H1 (cell line): ENCODE measurements at regions not wholly inside any gene's neighbourhood (a gene's known extent, or its start where the extent isn't known, plus 50 kb on each side); places are given as distances from the start of the nearest gene placed in this dataset.

Source experiments
- CTCF ChIA-PET: fragments of 300-600 bp; sonication (Branson Sonifier 250); formaldehyde crosslinking; loops from one replicate; lab custom pipeline; 2021; ENCODE audit not compliant: partially characterized antibody; lab: Charles Lee
- POLR2A ChIA-PET: fragments of 300-600 bp; sonication (Branson Sonifier 250); formaldehyde crosslinking; loops from one replicate; lab custom pipeline; 2021; ENCODE audit warnings: inconsistent platforms; ENCODE audit not compliant: partially characterized antibody; lab: Charles Lee
- DNase-seq, 2 experiments: peaks; one replicate each; pipeline versions ENCODE4 v3.0.0 to v3.0.0-alpha.2; 2010 to 2022; ENCODE audit warnings: low spot score in 2 of 2, low read depth in 1 of 2, mixed read lengths in 1 of 2
- FAIRE-seq: peaks from 2 replicates; lab custom pipeline; 2011; peaks lifted over from hg19 to GRCh38; lab: Jason Lieb, UNC
- H2AFZ ChIP-seq: 2 replicates; pipeline ENCODE4 v1.8.1; 2012; ENCODE audit warnings: low read length, inconsistent platforms
- H2AK5ac ChIP-seq: 2 replicates; pipeline ENCODE4 v1.6.1; 2013; ENCODE audit warnings: low read depth, low read length
- H2BK120ac ChIP-seq: replicated peaks from 2 replicates; pipeline ENCODE3; 2013; ENCODE audit warnings: low read depth, low read length, inconsistent platforms
- H2BK12ac ChIP-seq: 2 replicates; pipeline ENCODE4 v1.6.1; 2013; ENCODE audit warnings: low read depth, low read length
- H2BK15ac ChIP-seq: 2 replicates; pipeline ENCODE4 v1.6.1; 2013; ENCODE audit warnings: low read length
- H2BK20ac ChIP-seq: 2 replicates; pipeline ENCODE4 v1.6.1; 2013; ENCODE audit warnings: low read length
- H2BK5ac ChIP-seq: 2 replicates; pipeline ENCODE4 v1.6.1; 2013; ENCODE audit warnings: low read depth, low read length
- H3K14ac ChIP-seq: 2 replicates; pipeline ENCODE4 v1.6.1; 2013; ENCODE audit warnings: inconsistent platforms; ENCODE audit not compliant: insufficient read length
- H3K18ac ChIP-seq: 2 replicates; pipeline ENCODE4 v1.6.1; 2013; ENCODE audit warnings: low read length; ENCODE audit errors: extremely low read depth
- H3K23ac ChIP-seq: 2 replicates; pipeline ENCODE4 v1.6.1; 2013; ENCODE audit warnings: inconsistent platforms; ENCODE audit not compliant: insufficient read length
- H3K23me2 ChIP-seq: 2 replicates; pipeline ENCODE4 v1.6.1; 2013; ENCODE audit warnings: low read depth, low read length
- H3K27ac ChIP-seq: 2 replicates; pipeline ENCODE4 v1.6.1; 2011; ENCODE audit warnings: low read depth, low read length, inconsistent platforms
- H3K27me3 ChIP-seq, 4 experiments: replicated peaks in 1 of 4; 1 replicate in 1 of 4; 2 replicates in 3 of 4; pipeline versions ENCODE4 v1.6.1 to v1.8.1; 2011 to 2013; ENCODE audit warnings: low read length in 3 of 4, mild to moderate bottlenecking in 3 of 4, inconsistent platforms in 2 of 4, mixed read lengths in 2 of 4, moderate library complexity in 1 of 4; ENCODE audit not compliant: control insufficient read depth in 3 of 4, insufficient read depth in 3 of 4; ENCODE audit errors: extremely low read depth in 1 of 4
- H3K36me3 ChIP-seq, 4 experiments: 2 replicates each; pipeline versions ENCODE4 v1.6.1 to v1.8.1; 2011 to 2013; ENCODE audit warnings: mild to moderate bottlenecking in 4 of 4, low read length in 3 of 4, moderate library complexity in 2 of 4, control low read depth in 1 of 4, inconsistent platforms in 1 of 4; ENCODE audit not compliant: insufficient read depth in 4 of 4, control insufficient read depth in 2 of 4
- H3K4ac ChIP-seq: replicated peaks from 2 replicates; pipeline ENCODE3; 2013; ENCODE audit warnings: low read length, low read depth, mixed read lengths, inconsistent platforms; ENCODE audit not compliant: insufficient read length
- H3K4me1 ChIP-seq, 4 experiments: replicated peaks in 1 of 4; 1 replicate in 1 of 4; 2 replicates in 3 of 4; pipeline versions ENCODE4 v1.6.1 to v1.8.1; 2011 to 2013; ENCODE audit warnings: low read length in 3 of 4, inconsistent platforms in 2 of 4, mixed read lengths in 1 of 4; ENCODE audit not compliant: insufficient read depth in 4 of 4, control insufficient read depth in 3 of 4
- H3K4me2 ChIP-seq, 2 experiments: 2 replicates each; pipeline versions ENCODE4 v1.6.1 to v1.8.1; 2011 to 2013; ENCODE audit warnings: low read depth in 2 of 2, low read length in 2 of 2, control low read depth in 1 of 2, inconsistent platforms in 1 of 2, mild to moderate bottlenecking in 1 of 2; ENCODE audit not compliant: insufficient read depth in 1 of 2
- H3K4me3 ChIP-seq, 4 experiments: fragments of 200-600, 300-600 bp in 1 of 4; sonication (generic), shearing (Covaris generic), sonication (Bioruptor Twin) in 1 of 4; 2 replicates each; pipeline versions ENCODE4 v1.5.1 to v1.8.1; 2011 to 2016; ENCODE audit warnings: low read length in 4 of 4, low read depth in 3 of 4, control low read depth in 2 of 4, inconsistent platforms in 2 of 4, mild to moderate bottlenecking in 2 of 4, mixed read lengths in 1 of 4, moderate library complexity in 1 of 4; ENCODE audit not compliant: insufficient read depth in 2 of 4; ENCODE audit errors: extremely low read depth in 1 of 4
- H3K56ac ChIP-seq: replicated peaks from 2 replicates; pipeline ENCODE3; 2013; ENCODE audit warnings: low read depth, mild to moderate bottlenecking, mixed read lengths, low read length, inconsistent platforms; ENCODE audit not compliant: insufficient read length
- H3K79me1 ChIP-seq: 2 replicates; pipeline ENCODE4 v1.6.1; 2013; ENCODE audit warnings: low read depth, low read length, control low read depth
- H3K79me2 ChIP-seq, 2 experiments: 2 replicates each; pipeline versions ENCODE4 v1.6.1 to v1.8.1; 2012 to 2013; ENCODE audit warnings: low read length in 2 of 2, mild to moderate bottlenecking in 2 of 2, inconsistent platforms in 1 of 2; ENCODE audit not compliant: insufficient read depth in 2 of 2, control insufficient read depth in 1 of 2
- H3K9ac ChIP-seq, 4 experiments: replicated peaks in 1 of 4; 1 replicate in 1 of 4; 2 replicates in 3 of 4; pipeline versions ENCODE4 v1.6.1 to v1.8.1; 2011 to 2013; ENCODE audit warnings: low read depth in 3 of 4, low read length in 3 of 4, control low read depth in 2 of 4, mild to moderate bottlenecking in 2 of 4, moderate library complexity in 2 of 4, inconsistent platforms in 1 of 4; ENCODE audit errors: extremely low read depth in 1 of 4
- H3K9me3 ChIP-seq, 2 experiments: 2 replicates each; pipeline versions ENCODE4 v1.6.1 to v1.8.1; 2012 to 2013; ENCODE audit warnings: mild to moderate bottlenecking in 2 of 2, moderate library complexity in 2 of 2, control low read depth in 1 of 2, inconsistent platforms in 1 of 2, low read depth in 1 of 2, low read length in 1 of 2, mixed read lengths in 1 of 2; ENCODE audit not compliant: insufficient read depth in 2 of 2
- H4K20me1 ChIP-seq, 2 experiments: replicated peaks in 1 of 2; 2 replicates each; pipeline versions ENCODE3 to v1.8.1; 2011 to 2013; ENCODE audit warnings: inconsistent platforms in 2 of 2, low read length in 2 of 2, mild to moderate bottlenecking in 1 of 2; ENCODE audit not compliant: insufficient read depth in 2 of 2, control insufficient read depth in 1 of 2
- H4K5ac ChIP-seq: 2 replicates; pipeline ENCODE4 v1.6.1; 2013; ENCODE audit warnings: low read length, low read depth, mixed read lengths, inconsistent platforms; ENCODE audit not compliant: insufficient read length
- H4K8ac ChIP-seq: 2 replicates; pipeline ENCODE4 v1.8.0; 2013; ENCODE audit warnings: mild to moderate bottlenecking, moderate library complexity, low read length, inconsistent platforms; ENCODE audit not compliant: insufficient read depth; ENCODE audit errors: extremely low read depth
- H4K91ac ChIP-seq: replicated peaks from 2 replicates; pipeline ENCODE3; 2013; ENCODE audit warnings: low read length, mixed read lengths, inconsistent platforms; ENCODE audit not compliant: insufficient read length
- CBX8 ChIP-seq: fragments of 300-800, 300-1000 bp; sonication (generic); IDR thresholded peaks from 2 replicates; pipeline ENCODE4 v1.7.1; 2016; ENCODE audit warnings: low read depth, low read length, borderline replicate concordance
- EGR1 ChIP-seq: IDR thresholded peaks from 2 replicates; pipeline ENCODE4 v1.6.1; 2011; ENCODE audit warnings: low read depth, low read length, borderline replicate concordance
- JUND ChIP-seq: IDR thresholded peaks from 2 replicates; pipeline ENCODE4 v1.6.1; 2011; ENCODE audit warnings: mild to moderate bottlenecking, improper control_type of control experiment, low read length
- MAX ChIP-seq: IDR thresholded peaks from 2 replicates; pipeline ENCODE4 v1.6.1; 2012; ENCODE audit warnings: inconsistent platforms
- RFX5 ChIP-seq: IDR thresholded peaks from 2 replicates; pipeline ENCODE4 v1.6.1; 2011; ENCODE audit warnings: low read depth, low read length, improper control_type of control experiment, borderline replicate concordance
- SIX5 ChIP-seq: IDR thresholded peaks from 2 replicates; pipeline ENCODE4 v1.6.1; 2011; ENCODE audit warnings: mild to moderate bottlenecking, low read depth, low read length
- ZNF274 ChIP-seq: IDR thresholded peaks from 2 replicates; pipeline ENCODE4 v1.7.0; 2012; ENCODE audit warnings: low read length, borderline replicate concordance; ENCODE audit errors: extremely low read depth
- WGBS, 2 experiments: shearing (Covaris generic) in 1 of 2; methylation state at CpG; one replicate each; pipeline versions ENCODE4 v1.1.6 to v1.1.7; 2013 to 2015; ENCODE audit warnings: low lambda C conversion rate in 2 of 2, mixed read lengths in 2 of 2, inconsistent platforms in 1 of 2, low coverage in 1 of 2, missing lambda C conversion rate in 1 of 2; ENCODE audit not compliant: insufficient replicate concordance in 2 of 2, insufficient coverage in 1 of 2, insufficient read length in 1 of 2; ENCODE audit errors: extremely low coverage in 1 of 2, missing lambda C conversion rate in 1 of 2; 5-methylcytosine and 5-hydroxymethylcytosine counted together

GRCh38 chr3:33926998-33927605, 128.7 kb downstream of the PDCD6IP start:
- Histone ChIP-seq H4K20me1 (no peaks in the 10 kb centered on the region), H2BK5ac (no peak overlapping the region), H2BK120ac (no peak overlapping the region), H3K4me2 (no peak overlapping the region), H4K5ac (no peak overlapping the region), H3K79me1 (no peaks in the 10 kb centered on the region), H3K27me3 (no peaks in the 10 kb centered on the region), H2AFZ (0 out of 2 replicates have a peak overlapping the region, but pooled peaks have one; percentile 12), H2BK12ac (no peak overlapping the region), H2BK20ac (no peak overlapping the region), H3K14ac (no peak overlapping the region), H3K9ac (no peak overlapping the region), H3K9me3 (no peaks in the 10 kb centered on the region), H4K8ac (no peak overlapping the region), H3K23ac (no peak overlapping the region), H3K4me3 (no peak overlapping the region), H3K4me1 (no peaks in the 10 kb centered on the region), H4K91ac (no peak overlapping the region), H2BK15ac (no peak overlapping the region), H3K79me2 (no peaks in the 10 kb centered on the region), H3K27ac (no peak overlapping the region), H3K4ac (no peak overlapping the region), H3K56ac (no peak overlapping the region), H3K23me2 (no peaks in the 10 kb centered on the region), H3K36me3 (no peaks in the 10 kb centered on the region), H2AK5ac (no peak overlapping the region), H3K18ac (no peak overlapping the region)
- ChIA-PET POLR2A (no interaction called here), CTCF (interaction anchor here (1.4 to 1.6 kb wide), 3 partner anchors 12 to 88 kb away, joined by 4 to 8 read pairs (median 5); no protein-coding TSS in a partner anchor)
- WGBS, 2 experiments: 88% methylated on average over 3 of the region's 3 CpGs; no CpG with 5 or more reads in 1 of the 2 experiments
- DNase-seq (no peak), FAIRE-seq (no peak)
- TF ChIP-seq ZNF274: no peak
- no peak for TF ChIP-seq SIX5
- no peak for TF ChIP-seq EGR1
- no peak for TF ChIP-seq MAX
- TF ChIP-seq RFX5: no peak
- no peak for TF ChIP-seq JUND
- TF ChIP-seq CBX8: no peak
